Colon (tissue), 2 donors: ENCODE measurements at regions not wholly inside any gene's neighbourhood (a gene's known extent, or its start where the extent isn't known, plus 50 kb on each side); places are given as distances from the start of the nearest gene placed in this dataset.

Experiments
- FAIRE-seq: peaks from 2 replicates; lab custom pipeline; 2012; peaks lifted over from hg19 to GRCh38; lab: Jason Lieb, UNC
- donor health status: control.
- donor health status: control.

- no peak for FAIRE-seq
Observed at GRCh38 chr7:110061387-110061786, 1029.5 kb upstream of the LRRN3 start.

DNA sequence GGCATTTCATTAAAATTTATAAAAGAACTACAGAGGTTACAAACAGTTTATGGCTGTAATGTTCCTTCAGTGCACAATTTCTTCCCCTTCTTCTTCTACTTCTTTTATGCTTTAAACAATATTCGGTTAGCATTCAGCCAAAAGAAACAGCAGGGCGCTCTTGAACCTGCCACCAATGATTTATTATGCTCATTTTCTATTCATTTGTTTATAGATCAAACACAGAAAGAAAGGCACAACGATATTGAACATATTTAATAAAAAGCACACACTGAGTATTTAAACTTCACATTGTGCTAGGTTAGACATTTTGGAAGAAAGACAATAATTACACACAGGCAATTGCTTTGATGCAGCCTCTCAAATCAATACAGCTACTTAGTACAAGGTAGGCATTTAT, 1025.8 kb upstream of the LRRN3 start:
- no peak for FAIRE-seq

DNA sequence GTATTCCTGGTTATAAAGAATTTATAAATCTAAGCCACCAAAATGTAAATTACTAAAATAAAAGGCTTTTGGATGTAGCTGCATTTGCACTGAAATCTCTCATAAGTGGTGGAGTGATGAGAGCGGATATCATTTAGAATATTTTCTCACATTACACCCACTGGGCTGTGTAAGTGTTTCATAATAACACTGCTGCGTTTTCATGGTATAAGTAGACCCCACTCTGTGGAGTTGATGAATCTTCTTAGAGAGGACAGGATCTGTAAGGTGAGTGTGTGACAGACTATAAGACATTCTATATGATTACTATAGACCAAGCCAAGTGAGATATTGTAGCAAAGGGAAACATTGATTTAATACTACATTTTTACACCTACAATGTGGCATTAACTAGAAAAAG, 1024.1 kb upstream of the LRRN3 start:
- FAIRE-seq: no peak

- no peak for FAIRE-seq
Observed at GRCh38 chr7:110071192-110071591, 1019.7 kb upstream of the LRRN3 start.

DNA sequence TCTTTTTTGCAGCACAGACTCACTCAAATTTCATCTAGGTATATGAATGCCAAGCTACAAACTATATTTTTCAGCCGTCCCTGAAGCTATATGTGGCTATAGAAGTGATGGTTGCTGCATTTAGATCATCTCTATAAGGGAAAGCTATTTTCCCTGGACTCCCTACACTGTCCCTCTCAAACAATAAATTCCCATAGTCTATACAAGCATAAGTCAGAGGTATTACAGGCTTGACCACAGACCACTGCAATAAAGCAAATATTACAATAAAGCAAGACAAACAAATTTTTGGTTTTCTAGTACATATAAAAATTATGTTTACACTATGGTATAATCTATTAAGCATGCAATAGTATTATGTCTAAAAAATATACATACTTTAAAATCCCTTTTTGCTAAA, 1015.5 kb upstream of the LRRN3 start:
- no peak for FAIRE-seq

DNA sequence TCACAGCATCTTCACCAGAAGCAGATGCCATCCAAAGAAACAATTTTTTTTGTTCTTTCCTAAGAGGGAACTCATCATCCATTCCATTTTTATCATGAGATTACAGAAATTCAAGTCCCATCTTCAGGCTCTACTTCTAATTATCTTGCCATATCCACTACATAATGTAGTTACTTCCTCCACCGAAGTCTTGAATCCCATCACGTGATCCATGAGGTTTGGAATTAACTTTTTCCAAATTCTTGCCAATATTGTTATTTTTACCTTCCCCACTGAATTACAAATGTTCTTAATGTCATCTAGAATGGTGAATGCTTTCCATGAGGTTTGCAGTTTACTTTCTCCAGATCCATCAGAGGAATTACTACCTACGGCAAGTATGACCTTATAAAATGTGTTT, 1014.7 kb upstream of the LRRN3 start:
- FAIRE-seq: no peak

- no peak for FAIRE-seq
Observed at GRCh38 chr7:110084181-110084807, 1006.6 kb upstream of the LRRN3 start.

GRCh38 chr7:110090110-110090820, 1000.7 kb upstream of the LRRN3 start:
- FAIRE-seq: no peak

DNA sequence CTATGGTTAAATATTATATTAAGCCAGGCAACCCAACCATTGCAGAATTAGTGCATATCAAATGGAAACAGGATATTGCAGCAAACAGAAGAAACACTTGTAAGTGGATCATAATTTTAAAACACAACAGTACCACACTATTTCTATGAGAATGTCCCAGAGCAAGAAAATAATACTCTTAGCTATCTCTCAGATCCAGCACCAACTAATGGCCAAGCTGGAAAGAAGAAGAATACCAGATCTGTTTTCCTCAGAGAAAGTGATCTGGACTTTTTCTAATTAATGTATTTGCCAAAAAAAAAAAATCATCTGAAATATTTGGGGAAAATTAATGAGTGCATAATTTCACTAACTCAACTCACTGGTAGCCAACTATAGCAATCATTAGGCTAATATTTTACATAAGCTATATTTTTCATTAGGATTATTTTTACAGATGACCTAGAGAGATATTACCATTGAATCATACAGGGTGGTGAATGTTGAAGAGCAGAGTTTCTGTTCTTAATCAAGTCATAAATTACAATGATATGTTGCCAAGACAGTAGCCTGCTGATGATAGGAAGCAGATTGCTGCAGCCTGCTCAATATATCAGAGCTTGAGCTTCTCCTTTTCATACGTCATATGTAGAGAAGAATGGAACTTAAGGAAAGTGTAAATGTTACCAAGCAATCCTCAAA, 995.4 kb upstream of the LRRN3 start:
- FAIRE-seq: no peak

DNA sequence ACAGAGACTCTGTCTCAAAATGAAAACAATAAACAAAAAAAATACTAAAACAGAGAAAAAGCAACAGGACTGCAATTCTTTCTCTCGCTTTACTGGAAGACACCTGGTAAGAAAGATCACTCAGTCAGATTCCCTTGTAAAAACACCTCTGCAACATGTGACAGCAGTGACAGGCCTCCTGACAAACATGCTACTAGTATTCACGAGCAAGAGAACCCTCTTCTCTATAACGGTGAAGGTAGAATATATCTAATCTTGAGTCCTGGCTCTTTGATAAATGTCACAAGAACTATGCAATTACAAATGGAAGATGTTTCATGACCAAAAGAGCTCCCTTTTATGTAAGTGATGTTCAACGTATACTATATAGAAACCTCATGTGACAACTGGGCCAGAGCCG, 986.7 kb upstream of the LRRN3 start:
- FAIRE-seq: no peak

DNA sequence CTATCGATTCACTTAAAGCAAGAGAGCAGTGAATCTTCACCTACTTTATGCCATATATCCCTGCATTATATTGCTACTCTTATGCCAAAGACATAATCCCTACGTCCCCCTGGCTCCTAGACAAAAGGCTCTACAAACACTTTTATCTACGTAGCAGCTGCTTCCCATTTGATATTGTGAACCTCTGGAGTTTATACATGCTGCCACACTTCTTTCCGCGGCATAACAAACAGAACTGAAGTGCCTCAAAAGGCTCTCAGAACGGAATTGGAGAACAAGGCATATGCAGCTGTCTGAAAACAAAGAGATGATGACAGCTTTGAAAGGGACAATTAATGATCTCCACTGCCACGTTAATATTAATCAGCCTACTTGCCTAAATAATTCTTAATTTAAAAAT, 985.6 kb upstream of the LRRN3 start:
- FAIRE-seq: no peak

DNA sequence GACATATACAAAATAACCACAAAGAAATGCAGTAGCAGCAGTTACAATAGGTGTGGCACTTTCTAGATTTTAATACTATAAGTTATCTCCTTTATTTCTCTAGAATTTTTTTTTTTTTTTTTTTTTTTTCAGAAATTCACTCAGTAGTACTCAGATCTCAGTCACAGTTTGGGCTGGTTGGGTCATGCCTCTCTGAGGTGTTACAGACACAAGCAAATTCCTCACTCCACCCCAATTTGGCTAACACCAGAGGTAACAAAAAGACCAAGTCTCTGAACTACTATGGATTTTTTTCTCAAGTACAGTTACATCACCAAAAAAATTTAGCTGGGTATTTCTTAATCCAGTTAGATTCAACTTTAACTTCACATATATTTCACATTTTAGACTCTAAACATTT, 985.1 kb upstream of the LRRN3 start:
- no peak for FAIRE-seq

- FAIRE-seq: no peak
Observed at GRCh38 chr7:110119883-110120581, 970.9 kb upstream of the LRRN3 start.

DNA sequence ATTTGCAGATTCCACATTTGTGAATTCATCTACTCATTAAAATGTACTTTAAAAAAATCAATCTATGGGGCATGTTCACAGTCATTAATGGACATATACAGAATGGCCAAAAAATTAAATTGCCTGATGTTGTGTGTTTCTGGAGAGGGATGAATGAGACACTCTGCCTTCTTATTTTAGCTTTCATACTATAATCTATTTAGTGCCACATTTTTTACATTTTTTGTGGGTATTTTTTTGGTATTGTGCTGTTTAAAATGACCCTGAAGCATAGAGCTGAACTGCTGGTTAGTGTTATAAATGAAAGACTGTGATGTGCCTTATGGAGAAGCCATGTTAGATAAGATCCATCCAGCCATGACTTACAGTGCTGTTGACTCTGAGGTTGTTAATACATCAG, 961.8 kb upstream of the LRRN3 start:
- no peak for FAIRE-seq

- no peak for FAIRE-seq
Observed at GRCh38 chr7:110130669-110131068, 960.3 kb upstream of the LRRN3 start.

GRCh38 chr7:110131344-110131743, 959.6 kb upstream of the LRRN3 start:
- no peak for FAIRE-seq

- no peak for FAIRE-seq
Observed at GRCh38 chr7:110139056-110139455, 951.9 kb upstream of the LRRN3 start.

- no peak for FAIRE-seq
Observed at GRCh38 chr7:110142939-110143526, 947.9 kb upstream of the LRRN3 start.

GRCh38 chr7:110144599-110144998, 946.3 kb upstream of the LRRN3 start:
- no peak for FAIRE-seq

DNA sequence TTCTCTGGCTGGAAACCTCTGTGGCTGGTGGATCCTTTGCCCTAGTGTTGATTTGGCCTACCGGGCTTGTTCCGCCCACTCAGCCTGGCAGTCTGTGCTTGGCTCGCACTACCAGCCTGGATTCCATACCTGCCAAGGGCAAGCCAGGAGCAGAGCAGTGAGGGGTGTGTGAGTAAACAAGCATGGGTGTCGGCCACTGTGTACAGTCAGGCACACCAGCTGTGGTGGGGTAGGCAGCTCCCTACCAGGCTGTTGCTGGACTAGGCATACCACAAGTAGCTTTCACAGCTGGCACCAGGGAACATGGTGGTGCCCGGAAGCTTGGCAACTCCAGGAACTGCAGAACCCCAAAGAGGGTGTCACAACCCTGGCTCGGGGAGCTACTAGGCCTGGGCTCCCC, 942.9 kb upstream of the LRRN3 start:
- FAIRE-seq: no peak

DNA sequence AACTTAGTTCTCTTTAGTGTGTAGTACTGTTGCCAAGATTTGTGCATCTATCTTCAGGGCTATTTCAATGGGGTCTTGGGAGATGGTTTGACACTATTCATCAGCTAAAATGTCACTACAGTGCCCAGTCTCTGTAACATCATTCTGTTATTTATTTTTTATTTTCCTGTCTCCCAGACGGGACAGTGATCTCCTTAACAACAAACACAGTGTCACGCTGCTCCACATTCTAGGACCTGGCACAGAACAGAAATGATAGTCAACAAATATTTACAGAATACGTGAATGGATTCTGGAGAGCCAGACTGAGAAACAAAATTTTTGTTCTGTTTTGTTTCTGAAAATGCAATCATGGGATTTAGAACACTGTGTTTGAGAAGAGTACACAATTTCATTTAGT, 937.7 kb upstream of the LRRN3 start:
- FAIRE-seq: no peak

GRCh38 chr7:110156511-110156910, 934.4 kb upstream of the LRRN3 start:
- FAIRE-seq: no peak
